Endothelial cell of umbilical vein (primary cell): ENCODE measurements at regions not wholly inside any gene's neighbourhood (a gene's known extent, or its start where the extent isn't known, plus 50 kb on each side); places are given as distances from the start of the nearest gene placed in this dataset.

ENCODE experiments used
- BruUV-seq: library from RNA; stranded (reverse); fragments of 400-500 nt; replicated peaks from 2 replicates; lab custom pipeline; 2021; lab: Mats Ljungman, UMichigan
- CTCF ChIA-PET: fragments of 300-600, 350-600 bp; sonication (Branson Sonifier 250); formaldehyde crosslinking; loops from one replicate; lab custom pipeline; 2021; ENCODE audit warnings: antibody characterized with exemption, inconsistent platforms; lab: Charles Lee
- POLR2A ChIA-PET: fragments of 300-600, 350-600 bp; sonication (Branson Sonifier 250); formaldehyde crosslinking; loops from one replicate; lab custom pipeline; 2021; ENCODE audit warnings: antibody characterized with exemption, inconsistent platforms; lab: Charles Lee
- DNase-seq: peaks from one replicate; pipeline ENCODE4 v3.0.0-alpha.2; 2011; ENCODE audit warnings: low read depth, low spot score
- FAIRE-seq: peaks from 2 replicates; lab custom pipeline; 2011; peaks lifted over from hg19 to GRCh38; lab: Jason Lieb, UNC
- H2AFZ ChIP-seq: 2 replicates; pipeline ENCODE4 v1.6.0; 2012; ENCODE audit warnings: low read depth, low read length, control low read depth, inconsistent platforms
- H3K27ac ChIP-seq: 2 replicates; pipeline ENCODE4 v1.5.1; 2011; ENCODE audit warnings: low read depth, mild to moderate bottlenecking, control low read depth, low read length, moderate library complexity; ENCODE audit not compliant: insufficient read depth
- H3K27me3 ChIP-seq, 2 experiments: 2 replicates each; pipeline versions ENCODE4 v1.6.0 to v1.6.1; 2011; ENCODE audit warnings: low read length in 2 of 2, mixed read lengths in 1 of 2; ENCODE audit not compliant: control insufficient read depth in 2 of 2, insufficient read depth in 2 of 2
- H3K36me3 ChIP-seq, 2 experiments: 2 replicates in 1 of 2; 3 replicates in 1 of 2; pipeline ENCODE4 v1.5.1; 2011; ENCODE audit warnings: low read length in 2 of 2, mild to moderate bottlenecking in 1 of 2, moderate library complexity in 1 of 2; ENCODE audit not compliant: control insufficient read depth in 2 of 2, insufficient read depth in 2 of 2; ENCODE audit errors: extremely low read depth in 1 of 2
- H3K4me1 ChIP-seq: 3 replicates; pipeline ENCODE4 v1.5.1; 2011; ENCODE audit warnings: mild to moderate bottlenecking, low read length; ENCODE audit not compliant: control insufficient read depth, insufficient read depth; ENCODE audit errors: extremely low read depth
- H3K4me2 ChIP-seq: 2 replicates; pipeline ENCODE4 v1.6.1; 2011; ENCODE audit warnings: low read length, control low read depth, mixed read lengths; ENCODE audit not compliant: insufficient read depth
- H3K4me3 ChIP-seq, 3 experiments: fragments of 200-600 bp in 1 of 3; sonication (generic), shearing (Covaris generic) in 1 of 3; replicated peaks in 1 of 3; 2 replicates each; pipeline ENCODE4 v1.5.1; 2011 to 2016; ENCODE audit warnings: control low read depth in 3 of 3, low read length in 3 of 3, mild to moderate bottlenecking in 2 of 3, inconsistent platforms in 1 of 3, low read depth in 1 of 3, moderate library complexity in 1 of 3; ENCODE audit not compliant: insufficient read depth in 1 of 3
- H3K79me2 ChIP-seq: 2 replicates; pipeline ENCODE4 v1.6.0; 2012; ENCODE audit warnings: low read length, inconsistent platforms; ENCODE audit not compliant: control insufficient read depth, insufficient read depth
- H3K9ac ChIP-seq: replicated peaks from 2 replicates; pipeline ENCODE3; 2011; ENCODE audit warnings: low read length, control low read depth; ENCODE audit not compliant: insufficient read depth; ENCODE audit errors: extremely low read depth
- H3K9me1 ChIP-seq: replicated peaks from 3 replicates; pipeline ENCODE4 v1.6.0; 2011; ENCODE audit warnings: mild to moderate bottlenecking, low read length; ENCODE audit not compliant: control insufficient read depth, insufficient read depth; ENCODE audit errors: extremely low read depth
- H3K9me3 ChIP-seq: replicated peaks from 2 replicates; pipeline ENCODE4 v1.5.1; 2012; ENCODE audit warnings: low read length, inconsistent platforms; ENCODE audit not compliant: control insufficient read depth, insufficient read depth
- H4K20me1 ChIP-seq: replicated peaks from 2 replicates; pipeline ENCODE3; 2011; ENCODE audit warnings: mild to moderate bottlenecking, low read length; ENCODE audit not compliant: control insufficient read depth, insufficient read depth; ENCODE audit errors: extremely low read depth
- EZH2 ChIP-seq: IDR thresholded peaks from 2 replicates; pipeline ENCODE4 v1.6.1; 2012; ENCODE audit warnings: borderline replicate concordance, low read depth, mild to moderate bottlenecking, moderate library complexity, low read length, inconsistent platforms; ENCODE audit not compliant: severe bottlenecking
- FOS ChIP-seq: IDR thresholded peaks from 2 replicates; pipeline ENCODE4 v1.6.1; 2011; ENCODE audit warnings: mild to moderate bottlenecking, low read length, moderate library complexity, borderline replicate concordance; ENCODE audit not compliant: insufficient read depth
- GATA2 ChIP-seq: IDR thresholded peaks from 2 replicates; pipeline ENCODE4 v1.7.0; 2011; ENCODE audit warnings: low read depth, mild to moderate bottlenecking, moderate library complexity, mixed read lengths, low read length; ENCODE audit not compliant: insufficient read length, insufficient read depth
- JUN ChIP-seq: IDR thresholded peaks from 2 replicates; pipeline ENCODE4 v1.6.1; 2011; ENCODE audit warnings: borderline replicate concordance, low read depth; ENCODE audit not compliant: insufficient read length, insufficient read depth
- MAX ChIP-seq: IDR thresholded peaks from 2 replicates; pipeline ENCODE4 v1.6.1; 2011; ENCODE audit not compliant: insufficient read depth, insufficient read length
- MYC ChIP-seq: IDR thresholded peaks from one replicate; pipeline ENCODE4 v1.6.1; 2011; ENCODE audit warnings: mild to moderate bottlenecking, low read depth, low read length
- POLR2A ChIP-seq: IDR thresholded peaks from 2 replicates; pipeline ENCODE4 v1.6.1; 2012; ENCODE audit warnings: low read depth, mild to moderate bottlenecking, control low read depth, low read length
- POLR2AphosphoS5 ChIP-seq: IDR thresholded peaks from 2 replicates; pipeline ENCODE4 v1.6.1; 2012; ENCODE audit warnings: low read depth, mild to moderate bottlenecking, control low read depth, low read length, moderate library complexity; ENCODE audit not compliant: insufficient read depth
- dilution Hi-C: fragments of 300-500 bp; cut with MboI; formaldehyde crosslinking; loops from one replicate; pipeline ENCODE4 v1.15.0; 2019; ENCODE audit warnings: low sequenced_read_pairs; ENCODE audit not compliant: extremely low pct_ligation_motif_present
- intact Hi-C: fragments of 100-400 bp; cut with micrococcal nuclease; formaldehyde crosslinking; loops from one replicate; pipeline ENCODE4 v1.10.0; 2022
- TF ChIP-seq, protein P1 (sequence below), 2 donors: IDR thresholded peaks; 1 replicate in 1 of 2; 2 replicates in 1 of 2; pipeline ENCODE4 v1.5.1; 2011; ENCODE audit warnings: low read length in 2 of 2, mild to moderate bottlenecking in 2 of 2, moderate library complexity in 2 of 2, control low read depth in 1 of 2, inconsistent platforms in 1 of 2, low read depth in 1 of 2; ENCODE audit not compliant: insufficient read depth in 1 of 2; ENCODE audit errors: extremely low read depth in 1 of 2

DNA sequence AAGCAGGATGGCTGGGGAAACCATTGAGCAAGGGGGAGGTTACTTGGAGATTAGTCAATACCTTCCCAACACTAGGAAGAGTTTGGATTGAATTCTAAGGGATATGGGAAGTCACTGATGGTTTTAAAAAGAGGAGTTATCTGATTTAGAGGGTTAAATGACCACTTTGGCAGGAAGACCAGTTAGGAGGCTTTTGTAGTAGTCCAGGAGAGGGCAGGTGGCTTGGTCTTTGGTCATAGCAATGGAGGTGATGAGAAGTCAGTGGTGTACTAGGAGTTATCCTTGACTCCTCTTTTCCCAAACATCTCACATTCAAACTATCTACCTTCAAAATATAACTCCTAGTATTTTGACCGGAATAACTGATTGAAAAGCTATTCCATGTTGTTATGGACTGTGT, 644.1 kb downstream of the UTRN start:
- H3K27ac ChIP-seq = no peak overlapping the region
- no peak for DNase-seq
- BruUV-seq = no TSS peak
- intact Hi-C loops = no loop called here
- no peak for FAIRE-seq
- H3K79me2 ChIP-seq = no peaks in the 10 kb centered on the region
- dilution Hi-C loops = no loop called here
- H2AFZ ChIP-seq = no peak overlapping the region
- ChIA-PET POLR2A (no interaction called here), CTCF (interaction anchor here (1.3 kb wide), 1 partner anchor 344 kb away, joined by 4 read pairs; no protein-coding TSS in a partner anchor)
- no peak overlapping the region for H3K9ac ChIP-seq
- H3K36me3 ChIP-seq = no peaks in the 10 kb centered on the region
- H4K20me1 ChIP-seq = no peaks in the 10 kb centered on the region
- H3K9me1 ChIP-seq = no peaks in the 10 kb centered on the region
- H3K27me3 ChIP-seq = no peaks in the 10 kb centered on the region
- H3K4me2 ChIP-seq = no peak overlapping the region
- H3K4me1 ChIP-seq = no peaks in the 10 kb centered on the region
- no peak overlapping the region for H3K4me3 ChIP-seq
- TF ChIP-seq GATA2 (no peak), FOS (no peak), EZH2 (no peak), POLR2AphosphoS5 (no peak), MAX (no peak), POLR2A (no peak), MYC (no peak), JUN (no peak)
- TF ChIP-seq, protein P1, sequence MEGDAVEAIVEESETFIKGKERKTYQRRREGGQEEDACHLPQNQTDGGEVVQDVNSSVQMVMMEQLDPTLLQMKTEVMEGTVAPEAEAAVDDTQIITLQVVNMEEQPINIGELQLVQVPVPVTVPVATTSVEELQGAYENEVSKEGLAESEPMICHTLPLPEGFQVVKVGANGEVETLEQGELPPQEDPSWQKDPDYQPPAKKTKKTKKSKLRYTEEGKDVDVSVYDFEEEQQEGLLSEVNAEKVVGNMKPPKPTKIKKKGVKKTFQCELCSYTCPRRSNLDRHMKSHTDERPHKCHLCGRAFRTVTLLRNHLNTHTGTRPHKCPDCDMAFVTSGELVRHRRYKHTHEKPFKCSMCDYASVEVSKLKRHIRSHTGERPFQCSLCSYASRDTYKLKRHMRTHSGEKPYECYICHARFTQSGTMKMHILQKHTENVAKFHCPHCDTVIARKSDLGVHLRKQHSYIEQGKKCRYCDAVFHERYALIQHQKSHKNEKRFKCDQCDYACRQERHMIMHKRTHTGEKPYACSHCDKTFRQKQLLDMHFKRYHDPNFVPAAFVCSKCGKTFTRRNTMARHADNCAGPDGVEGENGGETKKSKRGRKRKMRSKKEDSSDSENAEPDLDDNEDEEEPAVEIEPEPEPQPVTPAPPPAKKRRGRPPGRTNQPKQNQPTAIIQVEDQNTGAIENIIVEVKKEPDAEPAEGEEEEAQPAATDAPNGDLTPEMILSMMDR (IDR thresholded peaks at IDR 0.05; ENCODE audit: extremely low read depth in 1 of 2, insufficient read depth in 1 of 2, low read depth in 1 of 2, low read length in 2 of 2) = no peak
- no peaks in the 10 kb centered on the region for H3K9me3 ChIP-seq
